22Rv1 (cell line): ENCODE measurements at regions not wholly inside any gene's neighbourhood (a gene's known extent, or its start where the extent isn't known, plus 50 kb on each side); places are given as distances from the start of the nearest gene placed in this dataset.

Experiments used
- H3K27ac ChIP-seq: fragments of 450-650 bp; 2 replicates; pipeline ENCODE4 v1.5.1; 2017
- CTCF ChIP-seq: fragments of 450-650 bp; IDR thresholded peaks from 2 replicates; pipeline ENCODE4 v1.5.1; 2017; ENCODE audit warnings: mild to moderate bottlenecking
- ZFX ChIP-seq: fragments of 450-650 bp; IDR thresholded peaks from 2 replicates; pipeline ENCODE4 v1.6.1; 2017; ENCODE audit warnings: antibody characterized with exemption, borderline replicate concordance

GRCh38 chr2:107437807-107438206 is 388.9 kb upstream of the RGPD4 start:
- TF ChIP-seq CTCF (no peak), ZFX (no peak)
- no peak overlapping the region for H3K27ac ChIP-seq

- no peak overlapping the region for H3K27ac ChIP-seq
- no peak for TF ChIP-seq CTCF
- TF ChIP-seq ZFX, result no peak
Measured at GRCh38 chr2:107448160-107448559, 378.5 kb upstream of the RGPD4 start.

- TF ChIP-seq CTCF (no peak), ZFX (no peak)
- H3K27ac ChIP-seq, result no peak overlapping the region
Measured at GRCh38 chr2:107461301-107461700, 365.4 kb upstream of the RGPD4 start.

- H3K27ac ChIP-seq, result no peak overlapping the region
- TF ChIP-seq ZFX, result no peak
- TF ChIP-seq CTCF, result no peak
Measured at GRCh38 chr2:107462181-107462580, 364.5 kb upstream of the RGPD4 start.

GRCh38 chr2:107466241-107466640 is 360.5 kb upstream of the RGPD4 start:
- TF ChIP-seq CTCF, result no peak
- TF ChIP-seq ZFX, result no peak
- no peak overlapping the region for H3K27ac ChIP-seq

- no peak for TF ChIP-seq ZFX
- no peak for TF ChIP-seq CTCF
- H3K27ac ChIP-seq, result no peak overlapping the region
Measured at GRCh38 chr2:107466984-107467773, 359.5 kb upstream of the RGPD4 start.

GRCh38 chr2:107469437-107469995 is 357.2 kb upstream of the RGPD4 start:
- TF ChIP-seq ZFX (no peak), CTCF (no peak)
- H3K27ac ChIP-seq, result no peak overlapping the region
